ENCODE measurements at regions not wholly inside any gene's neighbourhood (a gene's known extent, or its start where the extent isn't known, plus 50 kb on each side); places are given as distances from the start of the nearest gene placed in this dataset.

DNA sequence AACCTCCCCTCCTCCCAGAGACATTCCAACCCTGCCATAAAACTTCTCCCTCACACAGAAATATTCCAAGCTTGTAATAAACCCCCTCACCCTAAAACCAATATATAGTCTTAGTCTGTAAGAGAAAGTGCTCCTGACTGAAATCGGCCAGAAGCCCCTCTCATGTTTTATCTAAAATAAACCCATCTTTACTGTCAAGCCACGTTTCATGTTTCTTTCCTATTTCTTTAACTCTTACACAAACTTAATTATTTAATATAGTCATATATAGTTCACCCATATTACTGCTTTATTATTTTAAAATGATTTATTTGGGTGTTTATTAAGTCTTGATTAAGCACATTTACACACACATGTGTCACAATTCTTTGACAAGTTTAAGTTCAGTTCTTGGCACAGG is 191.3 kb upstream of the AADAT start:
- Mint-ChIP-seq H3K27ac (no peak overlapping the region), H3K36me3 (ENCODE audit: low read depth) (no peaks in the 10 kb centered on the region), H3K4me1 (no peaks in the 10 kb centered on the region), H3K27me3 (no peaks in the 10 kb centered on the region), H3K4me3 (no peak overlapping the region), H3K9me3 (peaks cover 4% of the 10 kb centered on the region)
- ATAC-seq (no peak), DNase-seq (no peak)

DNA sequence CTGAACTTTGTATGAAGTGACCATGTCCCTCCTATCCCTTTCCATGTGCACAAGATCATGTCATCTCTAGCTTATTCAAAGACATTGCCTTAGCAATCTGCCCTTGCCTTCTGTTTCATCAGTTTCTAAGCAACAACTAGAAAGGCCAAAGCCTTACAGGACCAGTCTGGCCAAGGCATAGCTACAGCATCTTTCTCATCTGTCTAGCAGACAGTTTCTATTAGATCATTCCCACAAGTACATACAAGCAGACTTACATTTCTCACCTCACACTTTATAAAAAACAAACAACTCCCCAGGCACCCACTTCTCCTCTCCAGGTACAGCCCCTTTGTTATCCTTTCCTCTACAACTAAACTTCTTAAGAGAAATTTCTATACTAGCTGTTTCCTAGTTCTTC is 188.7 kb upstream of the AADAT start:
- Mint-ChIP-seq H3K9me3 (peaks cover 4% of the 10 kb centered on the region), H3K4me1 (no peaks in the 10 kb centered on the region), H3K27me3 (no peaks in the 10 kb centered on the region), H3K36me3 (ENCODE audit: low read depth) (no peaks in the 10 kb centered on the region), H3K27ac (no peak overlapping the region), H3K4me3 (no peak overlapping the region)
- ATAC-seq (no peak), DNase-seq (no peak)

DNA sequence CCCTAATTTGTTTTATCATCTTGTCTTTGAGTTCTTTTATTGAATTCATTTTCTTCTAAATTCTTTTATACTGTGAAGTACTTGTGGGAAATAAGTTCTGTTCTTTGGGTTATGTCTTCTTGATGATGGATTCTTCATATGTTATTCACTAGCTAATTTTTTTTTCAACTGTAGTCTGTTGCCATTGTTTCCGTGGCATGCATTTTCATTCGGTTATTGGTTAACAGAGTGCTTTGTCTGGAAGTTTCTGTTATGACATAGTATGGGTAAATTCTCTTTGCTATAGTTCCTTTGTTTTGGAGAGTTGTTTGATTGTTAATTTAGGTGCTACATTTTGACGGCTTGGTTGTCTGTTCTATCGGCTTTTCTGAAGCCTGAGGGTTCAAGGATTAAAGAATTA is 184.9 kb upstream of the AADAT start:
- Mint-ChIP-seq H3K27me3 (no peaks in the 10 kb centered on the region), H3K4me1 (no peaks in the 10 kb centered on the region), H3K9me3 (peaks cover 1% of the 10 kb centered on the region), H3K4me3 (no peak overlapping the region), H3K36me3 (ENCODE audit: low read depth) (no peaks in the 10 kb centered on the region), H3K27ac (no peak overlapping the region)
- ATAC-seq: no peak
- DNase-seq: no peak

DNA sequence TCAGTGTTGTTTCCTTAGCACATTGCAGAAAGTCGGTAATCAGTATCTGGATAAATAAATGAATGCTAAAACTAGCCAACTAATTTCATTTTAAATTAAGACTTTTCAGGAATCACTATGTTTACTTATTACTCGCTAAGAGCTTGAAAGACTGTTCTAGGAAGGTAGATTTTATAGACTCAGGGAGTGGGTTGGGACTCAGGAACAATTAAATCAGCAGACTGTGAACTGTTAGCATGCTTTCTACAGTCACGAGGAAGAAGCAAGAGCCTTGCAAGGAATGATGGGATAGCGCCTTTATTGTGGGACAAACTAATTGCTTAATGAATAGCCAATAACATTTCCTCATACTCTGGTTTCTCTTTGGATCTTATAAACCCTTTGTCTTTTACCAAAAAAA is 183.2 kb upstream of the AADAT start:
- H3K4me1 Mint-ChIP-seq: no peaks in the 10 kb centered on the region
- peaks cover 6% of the 10 kb centered on the region for H3K9me3 Mint-ChIP-seq
- no peaks in the 10 kb centered on the region for H3K36me3 Mint-ChIP-seq (ENCODE audit: low read depth)
- no peak overlapping the region for H3K27ac Mint-ChIP-seq
- DNase-seq (no peak), ATAC-seq (no peak)
- H3K4me3 Mint-ChIP-seq: no peak overlapping the region
- no peaks in the 10 kb centered on the region for H3K27me3 Mint-ChIP-seq

DNA sequence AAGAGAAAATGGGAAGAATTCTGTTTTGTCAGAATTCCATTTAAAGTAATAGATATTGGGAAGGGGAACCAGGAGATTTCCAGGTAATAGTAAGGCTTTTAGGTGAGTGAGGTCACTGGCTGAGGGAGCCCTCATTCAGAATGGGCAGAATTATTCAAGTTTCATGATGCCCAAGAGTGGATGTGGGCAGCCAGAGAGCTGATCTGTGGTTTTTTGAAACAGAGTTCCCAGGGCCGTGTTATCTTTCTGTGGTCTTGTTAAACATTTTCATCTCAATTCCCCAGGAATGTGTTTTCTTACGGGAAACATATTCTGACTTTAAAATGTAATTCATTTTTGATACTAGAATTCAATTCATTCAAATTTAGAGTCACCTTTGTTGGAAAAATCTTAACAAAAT is 182.0 kb upstream of the AADAT start:
- DNase-seq: no peak
- no peak overlapping the region for H3K27ac Mint-ChIP-seq
- peaks cover 6% of the 10 kb centered on the region for H3K9me3 Mint-ChIP-seq
- no peaks in the 10 kb centered on the region for H3K36me3 Mint-ChIP-seq (ENCODE audit: low read depth)
- H3K4me1 Mint-ChIP-seq: no peaks in the 10 kb centered on the region
- no peak for ATAC-seq
- no peaks in the 10 kb centered on the region for H3K27me3 Mint-ChIP-seq
- no peak overlapping the region for H3K4me3 Mint-ChIP-seq

DNA sequence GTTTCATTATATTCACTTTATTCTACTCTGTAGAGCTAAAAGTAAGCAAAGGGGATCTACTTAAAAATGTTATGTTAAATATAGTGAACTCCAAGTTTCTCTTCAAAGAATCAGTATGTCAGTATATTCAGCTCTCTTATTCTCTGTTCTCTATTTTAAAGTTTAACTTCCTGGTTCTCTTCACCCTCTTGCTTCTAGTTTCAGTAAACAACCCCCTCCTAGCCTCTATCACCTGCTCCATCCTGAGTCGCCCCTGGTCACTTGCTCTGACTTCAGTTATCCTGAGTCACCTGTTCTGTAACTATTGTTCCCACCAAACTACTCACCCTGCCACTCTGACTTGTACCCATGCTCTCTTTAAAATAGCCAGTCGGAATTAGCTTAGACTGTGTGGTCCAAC is 180.9 kb upstream of the AADAT start:
- no peaks in the 10 kb centered on the region for H3K27me3 Mint-ChIP-seq
- H3K9me3 Mint-ChIP-seq: peaks cover 6% of the 10 kb centered on the region
- DNase-seq (no peak), ATAC-seq (no peak)
- H3K4me3 Mint-ChIP-seq: no peak overlapping the region
- H3K36me3 Mint-ChIP-seq (ENCODE audit: low read depth): no peaks in the 10 kb centered on the region
- H3K27ac Mint-ChIP-seq: no peak overlapping the region
- no peaks in the 10 kb centered on the region for H3K4me1 Mint-ChIP-seq

DNA sequence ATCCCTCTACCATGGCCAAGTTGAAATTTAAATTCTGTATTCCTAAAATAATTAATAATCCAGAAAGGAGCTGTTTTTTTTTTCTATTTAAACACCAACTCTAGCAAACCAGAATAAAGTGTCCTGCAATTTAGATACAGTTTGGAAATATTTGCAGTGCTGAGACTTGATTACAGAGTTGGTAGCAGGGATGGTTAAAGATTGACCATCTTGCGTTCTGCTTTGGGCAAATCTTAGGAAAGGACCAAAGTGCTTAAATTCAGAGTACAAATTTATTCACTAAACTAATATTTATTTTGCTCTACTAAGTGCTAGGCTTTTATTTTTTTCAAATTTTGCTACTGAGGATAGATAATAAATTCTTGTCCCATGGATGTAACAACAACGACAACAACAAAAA is 180.2 kb upstream of the AADAT start:
- H3K9me3 Mint-ChIP-seq: peaks cover 6% of the 10 kb centered on the region
- ATAC-seq: no peak
- DNase-seq: no peak
- no peak overlapping the region for H3K27ac Mint-ChIP-seq
- H3K4me3 Mint-ChIP-seq: no peak overlapping the region
- no peaks in the 10 kb centered on the region for H3K4me1 Mint-ChIP-seq
- no peaks in the 10 kb centered on the region for H3K36me3 Mint-ChIP-seq (ENCODE audit: low read depth)
- no peaks in the 10 kb centered on the region for H3K27me3 Mint-ChIP-seq

DNA sequence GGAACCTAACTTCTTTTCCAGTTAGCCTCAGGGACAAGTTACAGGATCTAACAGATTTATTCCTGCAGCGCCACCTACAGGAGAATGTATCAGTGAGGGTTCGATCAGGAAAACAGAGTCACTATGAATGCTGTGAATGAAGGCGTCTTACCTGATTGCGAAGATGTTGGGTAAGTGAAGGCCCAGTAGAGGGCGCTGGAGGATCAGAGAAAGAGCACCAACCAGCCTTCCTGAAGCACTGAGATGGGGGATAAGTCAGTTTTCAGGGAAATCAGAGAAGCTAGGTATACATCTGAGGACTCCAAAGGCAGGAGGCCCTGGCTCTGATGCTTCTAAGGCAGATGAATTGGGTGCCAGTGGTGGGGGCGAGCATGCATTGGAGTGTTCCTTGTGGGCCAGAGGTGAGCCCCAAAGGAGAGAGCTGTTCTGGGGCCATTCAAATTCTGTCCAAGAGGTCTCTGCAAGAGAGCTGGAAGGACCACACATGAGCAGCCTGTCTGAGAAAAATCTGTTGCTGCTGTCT is 169.9 kb upstream of the AADAT start:
- no peaks in the 10 kb centered on the region for H3K27me3 Mint-ChIP-seq
- H3K27ac Mint-ChIP-seq: no peak overlapping the region
- DNase-seq: peak; percentile 51
- ATAC-seq: peak; percentile 54
- H3K4me3 Mint-ChIP-seq: no peak overlapping the region
- no peaks in the 10 kb centered on the region for H3K4me1 Mint-ChIP-seq
- H3K9me3 Mint-ChIP-seq: no peaks in the 10 kb centered on the region
- no peaks in the 10 kb centered on the region for H3K36me3 Mint-ChIP-seq (ENCODE audit: low read depth)

DNA sequence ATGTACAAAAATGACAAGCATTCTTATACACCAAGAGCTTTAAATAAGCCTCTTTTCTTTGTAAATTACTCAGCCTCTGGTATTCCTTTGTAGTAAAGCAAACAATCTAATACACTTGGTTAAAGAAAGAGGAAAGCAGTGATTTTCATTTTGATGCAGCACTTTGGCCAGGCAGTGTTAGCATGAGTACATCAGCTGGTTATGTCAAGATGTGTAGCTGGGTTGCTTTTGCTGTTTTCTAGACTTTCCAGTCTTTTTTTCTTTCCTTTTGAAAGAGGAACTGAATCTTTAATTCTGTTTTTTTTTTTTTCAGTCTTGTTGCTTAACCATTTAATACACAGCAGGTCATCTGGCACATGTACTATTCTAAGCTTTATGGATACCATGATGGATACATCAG is 167.1 kb upstream of the AADAT start:
- DNase-seq: no peak
- no peak overlapping the region for H3K4me3 Mint-ChIP-seq
- H3K9me3 Mint-ChIP-seq: no peaks in the 10 kb centered on the region
- no peak for ATAC-seq
- H3K36me3 Mint-ChIP-seq (ENCODE audit: low read depth): no peaks in the 10 kb centered on the region
- no peaks in the 10 kb centered on the region for H3K27me3 Mint-ChIP-seq
- H3K4me1 Mint-ChIP-seq: no peaks in the 10 kb centered on the region
- no peak overlapping the region for H3K27ac Mint-ChIP-seq

DNA sequence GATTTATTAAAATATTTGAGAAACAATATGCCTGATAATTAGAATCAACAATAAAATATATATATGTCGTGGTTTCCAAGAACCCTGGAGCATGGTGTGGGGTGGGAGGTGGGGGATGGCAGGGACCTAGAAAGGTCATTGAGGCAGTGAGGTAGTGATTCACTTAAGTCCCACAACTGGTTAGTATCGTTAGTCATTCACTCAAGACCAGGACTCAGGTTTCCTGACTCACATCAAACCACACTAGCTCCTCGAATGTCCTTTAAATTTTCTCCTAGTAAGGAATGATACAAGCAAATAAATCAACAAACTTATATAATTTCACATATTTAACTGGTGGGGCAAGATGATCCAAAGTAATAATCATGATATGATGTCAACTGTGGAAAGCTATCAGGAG is 158.8 kb upstream of the AADAT start:
- H3K4me1 Mint-ChIP-seq: no peaks in the 10 kb centered on the region
- H3K27ac Mint-ChIP-seq: no peak overlapping the region
- H3K4me3 Mint-ChIP-seq: no peak overlapping the region
- no peaks in the 10 kb centered on the region for H3K9me3 Mint-ChIP-seq
- peaks cover 2% of the 10 kb centered on the region for H3K27me3 Mint-ChIP-seq
- DNase-seq: no peak
- no peak for ATAC-seq
- H3K36me3 Mint-ChIP-seq (ENCODE audit: low read depth): no peaks in the 10 kb centered on the region

DNA sequence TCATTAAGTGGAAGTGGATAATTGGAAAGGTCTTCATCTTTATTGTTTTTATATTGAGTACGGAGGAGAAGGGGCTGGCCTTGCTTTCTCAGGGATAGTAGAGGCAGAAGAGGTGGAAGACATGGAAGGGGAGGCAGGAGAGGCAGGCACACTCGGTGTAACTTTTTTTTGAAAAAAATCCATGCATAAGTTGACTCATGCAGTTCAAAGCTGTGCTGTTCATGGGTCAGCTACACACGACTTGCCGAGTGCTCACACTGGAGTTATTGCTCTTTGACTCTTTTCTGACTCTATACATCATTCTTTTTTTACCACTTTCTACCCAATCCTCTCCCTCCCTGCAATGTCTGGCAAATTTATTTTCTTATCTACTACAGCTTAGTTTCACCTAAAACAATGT is 158.3 kb upstream of the AADAT start:
- ATAC-seq (no peak), DNase-seq (no peak)
- Mint-ChIP-seq H3K27me3 (peaks cover 2% of the 10 kb centered on the region), H3K36me3 (ENCODE audit: low read depth) (no peaks in the 10 kb centered on the region), H3K27ac (no peak overlapping the region), H3K4me1 (no peaks in the 10 kb centered on the region), H3K9me3 (no peaks in the 10 kb centered on the region), H3K4me3 (no peak overlapping the region)

DNA sequence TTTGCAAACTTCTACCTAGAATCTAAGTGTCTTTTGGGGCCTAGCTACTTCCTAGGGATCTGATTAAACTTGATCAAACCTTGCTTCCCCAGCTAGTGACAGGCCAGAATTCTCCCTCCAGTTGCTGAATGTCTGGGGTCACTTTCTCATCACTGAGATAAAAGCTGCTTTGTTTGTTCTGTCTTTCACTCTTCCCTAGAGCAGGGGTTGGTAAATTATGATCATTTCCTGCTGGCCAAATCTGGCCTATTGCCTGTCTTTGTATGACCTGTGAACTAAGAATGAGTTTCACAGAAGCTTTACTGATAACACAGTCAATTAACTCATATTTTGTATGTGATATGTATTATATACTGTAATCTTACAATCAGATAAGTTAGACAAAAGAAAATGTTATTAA is 157.8 kb upstream of the AADAT start:
- Mint-ChIP-seq H3K36me3 (ENCODE audit: low read depth) (no peaks in the 10 kb centered on the region), H3K27me3 (peaks cover 2% of the 10 kb centered on the region), H3K4me3 (no peak overlapping the region), H3K9me3 (no peaks in the 10 kb centered on the region), H3K27ac (no peak overlapping the region), H3K4me1 (no peaks in the 10 kb centered on the region)
- ATAC-seq (no peak), DNase-seq (no peak)

DNA sequence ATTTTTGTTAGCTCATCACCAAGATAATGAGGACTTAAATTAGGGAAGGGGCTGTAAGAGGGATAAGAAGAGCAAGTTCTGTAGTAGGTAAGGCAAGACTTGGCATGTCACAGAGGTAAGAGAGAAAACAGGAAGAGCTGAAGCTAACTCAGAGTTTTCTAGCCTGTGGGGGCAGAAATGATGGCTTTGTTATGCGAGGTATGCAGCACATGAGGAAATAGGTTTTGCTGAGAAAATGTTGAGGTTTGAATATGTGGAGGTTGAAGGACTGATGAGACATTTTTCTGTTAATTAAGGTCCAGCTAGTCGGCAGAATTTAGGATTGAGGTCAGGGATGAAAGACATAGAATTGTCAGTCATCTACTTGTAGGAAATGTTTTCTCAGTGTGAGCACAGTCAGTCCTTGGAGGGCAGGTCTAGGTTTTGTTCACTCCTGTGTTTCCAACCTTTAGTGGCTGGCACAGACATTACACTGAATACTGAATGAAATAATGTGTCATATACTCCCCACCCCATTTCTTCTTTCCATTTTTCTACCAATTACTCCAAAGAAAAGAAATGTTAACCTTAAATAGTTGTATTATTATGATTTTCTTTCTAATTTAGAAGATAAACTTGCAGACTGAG is 154.0 kb upstream of the AADAT start:
- ATAC-seq: no peak
- DNase-seq: no peak
- no peak overlapping the region for H3K27ac Mint-ChIP-seq
- peaks cover 2% of the 10 kb centered on the region for H3K27me3 Mint-ChIP-seq
- no peaks in the 10 kb centered on the region for H3K36me3 Mint-ChIP-seq (ENCODE audit: low read depth)
- no peaks in the 10 kb centered on the region for H3K9me3 Mint-ChIP-seq
- no peak overlapping the region for H3K4me3 Mint-ChIP-seq
- H3K4me1 Mint-ChIP-seq: no peaks in the 10 kb centered on the region

DNA sequence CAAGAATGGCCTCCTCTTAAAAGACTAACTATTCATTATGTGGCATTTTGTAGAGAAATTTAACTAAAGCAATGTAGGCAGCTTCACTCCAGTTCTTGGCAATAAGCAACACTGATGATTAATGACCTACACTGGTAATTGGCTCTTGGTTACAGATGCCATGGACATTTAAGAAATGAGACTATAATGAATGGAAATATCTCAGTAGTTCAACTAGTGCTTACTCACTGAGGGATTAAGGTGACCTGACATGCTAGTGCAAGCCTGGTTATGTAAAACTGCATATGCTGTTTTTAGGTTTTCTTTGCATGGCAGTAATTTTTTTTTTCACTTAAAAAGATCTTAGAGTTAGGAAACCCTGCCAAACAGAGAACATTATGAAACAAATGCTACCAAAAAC is 152.7 kb upstream of the AADAT start:
- DNase-seq (no peak), ATAC-seq (no peak)
- Mint-ChIP-seq H3K36me3 (ENCODE audit: low read depth) (no peaks in the 10 kb centered on the region), H3K27ac (no peak overlapping the region), H3K9me3 (no peaks in the 10 kb centered on the region), H3K4me1 (no peaks in the 10 kb centered on the region), H3K4me3 (no peak overlapping the region), H3K27me3 (peaks cover 2% of the 10 kb centered on the region)

DNA sequence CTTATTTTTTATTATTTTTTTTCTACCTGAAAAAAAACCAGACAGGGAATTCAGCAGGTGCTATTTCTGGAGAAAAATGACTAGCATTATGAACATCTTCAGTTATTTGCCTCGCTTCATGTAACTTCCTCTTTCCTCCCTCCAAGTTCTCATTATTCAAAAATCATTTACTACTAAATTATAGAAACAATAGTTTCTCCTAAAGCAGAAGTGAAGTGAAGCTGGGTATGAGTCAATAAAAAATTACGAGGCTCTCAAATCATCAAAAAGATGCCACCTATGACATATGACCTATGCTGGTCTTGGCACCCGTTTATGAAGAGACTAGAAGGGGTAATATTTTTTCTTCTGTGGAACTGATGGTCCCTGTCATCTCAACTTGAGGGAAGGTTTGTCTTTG is 145.0 kb upstream of the AADAT start:
- Mint-ChIP-seq H3K4me3 (no peak overlapping the region), H3K36me3 (ENCODE audit: low read depth) (no peaks in the 10 kb centered on the region), H3K27me3 (no peaks in the 10 kb centered on the region), H3K27ac (no peak overlapping the region), H3K4me1 (no peaks in the 10 kb centered on the region), H3K9me3 (no peaks in the 10 kb centered on the region)
- no peak for DNase-seq
- ATAC-seq: no peak

DNA sequence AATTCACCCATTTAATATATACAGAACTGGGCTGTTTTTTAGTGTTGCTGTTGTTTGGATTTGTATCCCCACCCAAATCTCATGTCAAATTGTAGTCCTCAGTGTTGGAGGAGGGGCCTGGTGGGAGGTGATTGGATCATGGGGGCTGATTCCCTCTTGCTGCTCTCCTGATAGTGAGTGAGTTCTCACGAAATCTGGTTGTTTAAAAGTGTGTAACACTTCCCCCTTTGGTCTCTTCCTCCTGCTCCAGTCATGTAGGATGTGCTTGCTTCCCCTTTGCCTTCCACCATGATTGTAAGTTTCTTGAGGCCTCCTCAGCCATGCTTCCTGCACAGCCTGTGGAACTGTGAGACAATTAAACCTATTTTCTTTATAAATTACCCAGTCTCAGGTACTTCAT is 141.6 kb upstream of the AADAT start:
- Mint-ChIP-seq H3K4me1 (no peaks in the 10 kb centered on the region), H3K27me3 (no peaks in the 10 kb centered on the region), H3K4me3 (no peak overlapping the region), H3K9me3 (no peaks in the 10 kb centered on the region), H3K36me3 (ENCODE audit: low read depth) (no peaks in the 10 kb centered on the region), H3K27ac (no peak overlapping the region)
- ATAC-seq (no peak), DNase-seq (no peak)

Data from activated naive CD8-positive, alpha-beta T cell treated with anti-CD3 and anti-CD28 coated beads, Interleukin-2, amount 50 U/mL, for 24 hours (primary cell).